ENCODE measurements at regions not wholly inside any gene's neighbourhood (a gene's known extent, or its start where the extent isn't known, plus 50 kb on each side); places are given as distances from the start of the nearest gene placed in this dataset.
A peak's percentile ranks its signal among the peaks of the same experiment; 100 is the strongest.
"Not testable (repeated sequence)": the region's sequence is repeated elsewhere in the genome, so short reads cannot be mapped to it uniquely, and the experiment has no call there.

GRCh38 chr9:42550789-42551357 is 367.4 kb downstream of the SPATA31A6 start:
- H3K4me3 ChIP-seq; H3K27ac ChIP-seq; DNase-seq (ENCODE audit: low spot score); intact Hi-C loops (cut with DNase I); H3K4me1 ChIP-seq (replicated peaks); H3K27me3 ChIP-seq (replicated peaks; ENCODE audit: insufficient read depth); H3K9me3 ChIP-seq; H3K36me3 ChIP-seq: not testable (repeated sequence)
- TF ChIP-seq, protein P1, sequence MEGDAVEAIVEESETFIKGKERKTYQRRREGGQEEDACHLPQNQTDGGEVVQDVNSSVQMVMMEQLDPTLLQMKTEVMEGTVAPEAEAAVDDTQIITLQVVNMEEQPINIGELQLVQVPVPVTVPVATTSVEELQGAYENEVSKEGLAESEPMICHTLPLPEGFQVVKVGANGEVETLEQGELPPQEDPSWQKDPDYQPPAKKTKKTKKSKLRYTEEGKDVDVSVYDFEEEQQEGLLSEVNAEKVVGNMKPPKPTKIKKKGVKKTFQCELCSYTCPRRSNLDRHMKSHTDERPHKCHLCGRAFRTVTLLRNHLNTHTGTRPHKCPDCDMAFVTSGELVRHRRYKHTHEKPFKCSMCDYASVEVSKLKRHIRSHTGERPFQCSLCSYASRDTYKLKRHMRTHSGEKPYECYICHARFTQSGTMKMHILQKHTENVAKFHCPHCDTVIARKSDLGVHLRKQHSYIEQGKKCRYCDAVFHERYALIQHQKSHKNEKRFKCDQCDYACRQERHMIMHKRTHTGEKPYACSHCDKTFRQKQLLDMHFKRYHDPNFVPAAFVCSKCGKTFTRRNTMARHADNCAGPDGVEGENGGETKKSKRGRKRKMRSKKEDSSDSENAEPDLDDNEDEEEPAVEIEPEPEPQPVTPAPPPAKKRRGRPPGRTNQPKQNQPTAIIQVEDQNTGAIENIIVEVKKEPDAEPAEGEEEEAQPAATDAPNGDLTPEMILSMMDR (IDR thresholded peaks at IDR 0.05) = peak in 1 of 4 experiments; percentile 30
- WGBS = 10% methylated on average over 12 of the region's 36 CpGs

- intact Hi-C loops (cut with DNase I); H3K27me3 ChIP-seq (replicated peaks; ENCODE audit: insufficient read depth); H3K27ac ChIP-seq; H3K4me1 ChIP-seq (replicated peaks); H3K9me3 ChIP-seq; H3K4me3 ChIP-seq; DNase-seq (ENCODE audit: low spot score); H3K36me3 ChIP-seq: not testable (repeated sequence)
- no CpG with 5 or more reads among the region's 15 CpGs for WGBS
Observed at GRCh38 chr9:42568530-42568929, 385.1 kb downstream of the SPATA31A6 start.

- H3K36me3 ChIP-seq; intact Hi-C loops (cut with DNase I); H3K27ac ChIP-seq; H3K9me3 ChIP-seq; H3K27me3 ChIP-seq (replicated peaks; ENCODE audit: insufficient read depth); H3K4me1 ChIP-seq (replicated peaks); DNase-seq (ENCODE audit: low spot score); H3K4me3 ChIP-seq: not testable (repeated sequence)
- 0% methylated on average over 9 of the region's 34 CpGs for WGBS
Observed at GRCh38 chr9:42568942-42569556, 385.6 kb downstream of the SPATA31A6 start.

- H3K4me1 ChIP-seq (replicated peaks); H3K36me3 ChIP-seq; intact Hi-C loops (cut with DNase I); H3K9me3 ChIP-seq; H3K4me3 ChIP-seq; H3K27ac ChIP-seq; H3K27me3 ChIP-seq (replicated peaks; ENCODE audit: insufficient read depth); DNase-seq (ENCODE audit: low spot score): not testable (repeated sequence)
- WGBS = 79% methylated on average over 7 of the region's 8 CpGs
Observed at GRCh38 chr9:42577851-42578250, 394.4 kb downstream of the SPATA31A6 start.
